ENCODE measurements at regions not wholly inside any gene's neighbourhood (a gene's known extent, or its start where the extent isn't known, plus 50 kb on each side); places are given as distances from the start of the nearest gene placed in this dataset.

- Histone ChIP-seq H3K27ac (no peak overlapping the region), H3K4me1 (no peaks in the 10 kb centered on the region), H3K4me3 (no peak overlapping the region), H3K36me3 (no peaks in the 10 kb centered on the region), H3K27me3 (no peaks in the 10 kb centered on the region), H3K9me3 (no peaks in the 10 kb centered on the region)
- TF ChIP-seq, protein P1, sequence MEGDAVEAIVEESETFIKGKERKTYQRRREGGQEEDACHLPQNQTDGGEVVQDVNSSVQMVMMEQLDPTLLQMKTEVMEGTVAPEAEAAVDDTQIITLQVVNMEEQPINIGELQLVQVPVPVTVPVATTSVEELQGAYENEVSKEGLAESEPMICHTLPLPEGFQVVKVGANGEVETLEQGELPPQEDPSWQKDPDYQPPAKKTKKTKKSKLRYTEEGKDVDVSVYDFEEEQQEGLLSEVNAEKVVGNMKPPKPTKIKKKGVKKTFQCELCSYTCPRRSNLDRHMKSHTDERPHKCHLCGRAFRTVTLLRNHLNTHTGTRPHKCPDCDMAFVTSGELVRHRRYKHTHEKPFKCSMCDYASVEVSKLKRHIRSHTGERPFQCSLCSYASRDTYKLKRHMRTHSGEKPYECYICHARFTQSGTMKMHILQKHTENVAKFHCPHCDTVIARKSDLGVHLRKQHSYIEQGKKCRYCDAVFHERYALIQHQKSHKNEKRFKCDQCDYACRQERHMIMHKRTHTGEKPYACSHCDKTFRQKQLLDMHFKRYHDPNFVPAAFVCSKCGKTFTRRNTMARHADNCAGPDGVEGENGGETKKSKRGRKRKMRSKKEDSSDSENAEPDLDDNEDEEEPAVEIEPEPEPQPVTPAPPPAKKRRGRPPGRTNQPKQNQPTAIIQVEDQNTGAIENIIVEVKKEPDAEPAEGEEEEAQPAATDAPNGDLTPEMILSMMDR (IDR thresholded peaks at IDR 0.05), result no peak
- ATAC-seq (no peak), DNase-seq (no peak)
- intact Hi-C loops (cut with DNase I), result no loop called here
Observed at GRCh38 chr6:72457738-72458137, 164.1 kb upstream of the KCNQ5 start.

DNA sequence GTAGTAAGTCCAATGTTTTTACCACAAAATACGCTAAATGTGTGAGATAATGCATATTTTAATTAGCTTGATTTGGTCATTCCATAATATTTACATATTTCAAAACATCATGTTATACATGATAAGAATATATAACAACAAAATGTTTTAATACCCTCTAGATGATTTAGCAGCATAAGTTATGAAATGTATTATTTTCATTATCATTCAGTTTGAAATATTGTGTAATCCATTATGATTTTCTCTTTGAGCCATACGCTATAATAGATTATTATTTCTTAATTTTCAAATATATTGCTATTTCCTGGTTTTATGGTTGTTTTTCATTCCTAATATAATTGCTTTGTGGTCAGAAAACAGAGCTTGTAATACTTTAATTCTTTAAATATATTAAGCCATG, 163.3 kb upstream of the KCNQ5 start:
- ATAC-seq, result no peak

GRCh38 chr6:72461144-72461543, 160.7 kb upstream of the KCNQ5 start:
- H3K4me1 ChIP-seq, result no peaks in the 10 kb centered on the region
- no peaks in the 10 kb centered on the region for H3K36me3 ChIP-seq
- ATAC-seq (no peak), DNase-seq (no peak)
- intact Hi-C loops (cut with DNase I), result no loop called here
- H3K27ac ChIP-seq, result no peak overlapping the region
- H3K27me3 ChIP-seq, result no peaks in the 10 kb centered on the region
- H3K4me3 ChIP-seq, result no peak overlapping the region
- TF ChIP-seq, protein P1 (IDR thresholded peaks at IDR 0.05), result no peak
- no peaks in the 10 kb centered on the region for H3K9me3 ChIP-seq

More for the DNA sequence above, 163.3 kb upstream of the KCNQ5 start:
- no peak overlapping the region for H3K4me3 ChIP-seq
- intact Hi-C loops (cut with DNase I), result no loop called here
- no peak overlapping the region for H3K27ac ChIP-seq
- TF ChIP-seq, protein P1 (IDR thresholded peaks at IDR 0.05), result no peak
- no peaks in the 10 kb centered on the region for H3K27me3 ChIP-seq
- DNase-seq, result no peak
- H3K4me1 ChIP-seq, result no peaks in the 10 kb centered on the region
- H3K9me3 ChIP-seq, result no peaks in the 10 kb centered on the region
- no peaks in the 10 kb centered on the region for H3K36me3 ChIP-seq

- intact Hi-C loops (cut with DNase I), result no loop called here
- no peaks in the 10 kb centered on the region for H3K9me3 ChIP-seq
- ATAC-seq, result no peak
- no peak for DNase-seq
- H3K36me3 ChIP-seq, result no peaks in the 10 kb centered on the region
- H3K27me3 ChIP-seq, result no peaks in the 10 kb centered on the region
- H3K27ac ChIP-seq, result no peak overlapping the region
- H3K4me3 ChIP-seq, result no peak overlapping the region
- H3K4me1 ChIP-seq, result no peaks in the 10 kb centered on the region
- TF ChIP-seq, protein P1 (IDR thresholded peaks at IDR 0.05), result no peak
Observed at GRCh38 chr6:72464246-72464645, 157.6 kb upstream of the KCNQ5 start.

DNA sequence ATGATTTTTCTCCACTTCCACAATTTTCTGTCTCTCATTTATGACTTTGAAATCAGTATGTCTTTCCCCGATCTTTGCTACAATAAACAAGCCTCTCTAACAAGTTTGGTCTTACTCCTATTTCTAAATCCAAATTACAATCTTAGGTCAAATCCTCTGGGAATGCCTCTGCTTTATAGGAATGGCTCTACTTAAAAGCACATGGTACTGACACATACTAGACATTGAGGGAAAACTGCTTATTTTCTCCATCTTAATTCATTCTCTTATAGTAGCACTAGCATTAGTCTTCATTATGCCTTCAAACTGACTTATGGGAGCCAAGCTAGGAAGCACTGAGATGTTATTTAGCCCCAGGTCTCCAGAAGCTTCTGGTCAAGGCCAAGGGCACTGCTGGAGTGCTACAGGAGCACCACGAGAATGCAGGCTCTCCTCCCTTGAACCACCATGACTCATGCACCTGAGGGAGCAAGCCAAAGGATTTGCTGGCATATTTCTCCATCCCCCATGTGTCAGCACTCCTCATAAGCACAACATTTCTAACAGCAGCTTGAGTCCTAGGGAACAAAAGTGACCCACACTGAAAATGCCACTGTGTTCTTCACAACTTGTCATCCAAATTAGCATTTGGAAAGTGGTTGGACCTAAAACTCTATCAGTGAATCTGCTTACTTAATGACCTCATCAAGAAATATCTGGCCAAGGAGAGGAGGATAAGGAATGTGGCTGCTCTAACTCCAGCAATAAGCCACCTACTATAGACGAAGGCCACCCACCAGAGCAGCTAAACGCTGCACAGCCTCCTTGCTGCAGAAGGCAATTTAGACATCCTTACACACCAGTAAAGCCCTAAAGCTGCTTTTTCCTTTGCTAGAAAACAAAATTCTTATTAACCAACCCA, 156.8 kb upstream of the KCNQ5 start:
- peak; percentile 48 for ATAC-seq
- Histone ChIP-seq H3K4me1 (no peaks in the 10 kb centered on the region), H3K9me3 (no peaks in the 10 kb centered on the region), H3K27me3 (no peaks in the 10 kb centered on the region), H3K36me3 (no peaks in the 10 kb centered on the region), H3K4me3 (no peak overlapping the region), H3K27ac (no peak overlapping the region)
- no peak for DNase-seq
- TF ChIP-seq, protein P1 (IDR thresholded peaks at IDR 0.05), result no peak
- intact Hi-C loops (cut with DNase I), result no loop called here
